Heart right ventricle (tissue), 16 donors: ENCODE measurements at regions not wholly inside any gene's neighbourhood (a gene's known extent, or its start where the extent isn't known, plus 50 kb on each side); places are given as distances from the start of the nearest gene placed in this dataset.

Source experiments
- ATAC-seq, 8 donors: fragments of 200-7000 bp; cut with Tn5 transposase; one replicate each; pipeline ENCODE4 v1.9.1; 2020; ENCODE audit warnings: mild to moderate bottlenecking in 8 of 8, moderate library complexity in 8 of 8, moderate number of reproducible peaks in 1 of 8
- DNase-seq, 2 donors: peaks; one replicate each; pipeline ENCODE4 v3.0.0-alpha.2; 2020
- H3K27ac ChIP-seq, 10 donors: fragments of 200-600 bp; sonication (generic) in 2 of 10; one replicate each; pipeline versions ENCODE4 v1.5.0 to v1.8.0; 2020 to 2022; ENCODE audit warnings: mild to moderate bottlenecking in 3 of 10
- H3K27me3 ChIP-seq, 7 donors: fragments of 200-600 bp; one replicate each; pipeline ENCODE4 v1.8.0; 2021 to 2022; ENCODE audit warnings: mild to moderate bottlenecking in 2 of 7
- H3K36me3 ChIP-seq, 9 donors: fragments of 200-600 bp; sonication (generic) in 1 of 9; one replicate each; pipeline versions ENCODE4 v1.5.0 to v1.8.0; 2020 to 2022; ENCODE audit warnings: mild to moderate bottlenecking in 2 of 9
- H3K4me1 ChIP-seq, 9 donors: fragments of 200-600 bp; sonication (generic) in 1 of 9; one replicate each; pipeline versions ENCODE4 v1.5.0 to v1.8.0; 2020 to 2022; ENCODE audit warnings: mild to moderate bottlenecking in 4 of 9
- H3K4me3 ChIP-seq, 10 donors: fragments of 200-600 bp; sonication (generic) in 2 of 10; one replicate each; pipeline versions ENCODE4 v1.5.0 to v1.8.0; 2020 to 2022; ENCODE audit warnings: mild to moderate bottlenecking in 7 of 10, moderate library complexity in 2 of 10
- H3K9me3 ChIP-seq, 11 donors: fragments of 200-600 bp in 10 of 11; sonication (generic) in 2 of 11; one replicate each; pipeline versions ENCODE4 v1.5.0 to v1.8.0; 2013 to 2022; ENCODE audit warnings: mild to moderate bottlenecking in 2 of 11, control low read depth in 1 of 11, moderate library complexity in 1 of 11
- WGBS, 2 donors: extraction: QIAGEN DNeasy Blood & Tissue Kit; methylation state at CpG; one replicate each; pipeline ENCODE4 v1.1.7; 2013; ENCODE audit warnings: inconsistent platforms in 1 of 2; 5-methylcytosine and 5-hydroxymethylcytosine counted together
- intact Hi-C, 10 donors: fragments of 100-400 bp; cut with DNase I; formaldehyde crosslinking; loops; one replicate each; pipeline versions ENCODE4 v1.11.1 to v1.14.2; 2022
- TF ChIP-seq, protein P1 (sequence below), 9 donors: fragments of 200-600 bp; sonication (generic) in 2 of 9; IDR thresholded peaks; one replicate each; pipeline versions ENCODE4 v1.5.0 to v1.8.0; 2021 to 2022; ENCODE audit warnings: antibody characterized with exemption in 9 of 9, mild to moderate bottlenecking in 5 of 9, moderate library complexity in 1 of 9
- donor health status: Arrhythmogenic right ventricular cardiomyopathy.
- donor health status: ischemic (EF 13 %, LVEDD 7.1; RV severe dilation, severe dysfunction).
- donor health status: healthy with polysubstance abuse.
- donor health status: DM: no; HTN: yes; CAD: no.
- donor health status: DM: no; HTN: no; CAD: no.
- donor health status: ischemic (EF 25% LVEDD 6.9; RV normal size, moderate dysfunction).
- donor health status: ischemic (EF 25% LVEDD 5.7; RV mildly dilated, moderate dysfunction).
- donor health status: healthy.
- donor health status: DM: yes; HTN: yes; CAD: no.
- donor health status: Ischemic cardiomyopathy.
- donor health status: ischemic (EF 35%, LVEDD 5.7; RV mildly dilated, moderate dysfunction).
- donor health status: nonischemic (EF 11% LVEDD 7.7; RV severe dilation, severe dysfunction).
- donor health status: DM: yes; HTN: yes; CAD: no.
- donor health status: PGD.
- donor health status: ischemic (EF 29% LVEDD 5.4; RV normal size, mild dysfunction).
- donor health status: nonischemic (EF 23%, LVEDD 6.1; RV moderate dilation, normal function).

DNA sequence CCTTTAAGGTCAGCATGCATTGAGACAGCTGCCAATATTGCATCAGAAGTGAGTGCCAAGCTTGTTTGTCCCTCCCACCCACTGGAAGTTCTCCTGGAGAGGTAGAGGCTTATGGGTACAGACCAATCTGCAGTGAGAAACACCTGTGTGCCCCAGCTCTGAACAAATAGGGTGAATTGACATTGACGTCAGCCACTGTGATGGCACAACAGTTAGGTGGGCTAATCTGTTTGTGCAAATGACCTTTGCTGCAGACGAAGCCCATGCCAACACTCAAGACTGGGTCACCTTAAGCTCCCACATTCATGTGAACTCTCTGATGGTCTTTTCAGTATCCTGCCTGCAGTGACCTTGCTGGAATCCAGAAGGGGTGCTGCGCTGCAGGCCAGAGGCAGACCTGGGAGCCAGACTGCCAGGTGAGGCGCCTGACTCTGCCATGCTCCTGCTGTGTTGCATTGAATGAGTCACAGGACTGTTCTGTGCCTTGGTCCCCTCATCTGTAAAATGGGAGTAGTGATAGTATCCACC is 99.9 kb downstream of the ALDH8A1 start:
- no peaks in the 10 kb centered on the region for H3K36me3 ChIP-seq
- no peak overlapping the region for H3K27ac ChIP-seq
- DNase-seq = no peak
- 94 to 99% methylated on average over 4 of the region's 4 CpGs for WGBS, 2 donors
- H3K27me3 ChIP-seq = no peaks in the 10 kb centered on the region
- intact Hi-C loops = no loop called here
- no peaks in the 10 kb centered on the region for H3K9me3 ChIP-seq
- TF ChIP-seq, protein P1, sequence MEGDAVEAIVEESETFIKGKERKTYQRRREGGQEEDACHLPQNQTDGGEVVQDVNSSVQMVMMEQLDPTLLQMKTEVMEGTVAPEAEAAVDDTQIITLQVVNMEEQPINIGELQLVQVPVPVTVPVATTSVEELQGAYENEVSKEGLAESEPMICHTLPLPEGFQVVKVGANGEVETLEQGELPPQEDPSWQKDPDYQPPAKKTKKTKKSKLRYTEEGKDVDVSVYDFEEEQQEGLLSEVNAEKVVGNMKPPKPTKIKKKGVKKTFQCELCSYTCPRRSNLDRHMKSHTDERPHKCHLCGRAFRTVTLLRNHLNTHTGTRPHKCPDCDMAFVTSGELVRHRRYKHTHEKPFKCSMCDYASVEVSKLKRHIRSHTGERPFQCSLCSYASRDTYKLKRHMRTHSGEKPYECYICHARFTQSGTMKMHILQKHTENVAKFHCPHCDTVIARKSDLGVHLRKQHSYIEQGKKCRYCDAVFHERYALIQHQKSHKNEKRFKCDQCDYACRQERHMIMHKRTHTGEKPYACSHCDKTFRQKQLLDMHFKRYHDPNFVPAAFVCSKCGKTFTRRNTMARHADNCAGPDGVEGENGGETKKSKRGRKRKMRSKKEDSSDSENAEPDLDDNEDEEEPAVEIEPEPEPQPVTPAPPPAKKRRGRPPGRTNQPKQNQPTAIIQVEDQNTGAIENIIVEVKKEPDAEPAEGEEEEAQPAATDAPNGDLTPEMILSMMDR (IDR thresholded peaks at IDR 0.05) = no peak
- H3K4me1 ChIP-seq = peaks cover 0 to 19% (median 10%) of the 10 kb centered on the region in 9 donors
- H3K4me3 ChIP-seq = no peak overlapping the region
- ATAC-seq = no peak

DNA sequence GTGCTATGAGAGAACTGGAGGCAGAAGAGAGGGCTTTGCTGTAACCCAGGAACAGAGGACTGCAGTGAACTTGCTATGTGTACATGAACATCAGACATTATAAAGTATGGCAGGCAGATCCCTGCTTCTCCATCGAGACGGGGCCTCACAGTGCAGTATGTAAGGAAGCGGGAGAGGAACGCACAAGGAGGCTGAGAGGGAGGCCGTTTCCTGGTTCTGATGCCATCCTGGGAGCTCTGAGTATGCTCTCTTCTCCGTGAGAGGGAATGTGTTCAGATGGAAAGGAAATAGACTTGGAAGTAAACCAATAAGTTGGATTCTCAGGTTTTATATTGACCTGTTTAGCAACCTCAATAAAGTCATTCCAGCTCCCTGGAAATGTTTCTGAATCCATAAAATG is 101.8 kb downstream of the ALDH8A1 start:
- DNase-seq (no peak), ATAC-seq (no peak)
- 71 to 76% methylated on average over 6 of the region's 6 CpGs for WGBS, 2 donors
- Histone ChIP-seq H3K4me1 (peaks cover 0 to 4% (median 0%) of the 10 kb centered on the region in 9 donors), H3K36me3 (no peaks in the 10 kb centered on the region), H3K4me3 (no peak overlapping the region), H3K27ac (no peak overlapping the region), H3K9me3 (no peaks in the 10 kb centered on the region), H3K27me3 (no peaks in the 10 kb centered on the region)
- intact Hi-C loops = no loop called here
- TF ChIP-seq, protein P1 (IDR thresholded peaks at IDR 0.05) = no peak

DNA sequence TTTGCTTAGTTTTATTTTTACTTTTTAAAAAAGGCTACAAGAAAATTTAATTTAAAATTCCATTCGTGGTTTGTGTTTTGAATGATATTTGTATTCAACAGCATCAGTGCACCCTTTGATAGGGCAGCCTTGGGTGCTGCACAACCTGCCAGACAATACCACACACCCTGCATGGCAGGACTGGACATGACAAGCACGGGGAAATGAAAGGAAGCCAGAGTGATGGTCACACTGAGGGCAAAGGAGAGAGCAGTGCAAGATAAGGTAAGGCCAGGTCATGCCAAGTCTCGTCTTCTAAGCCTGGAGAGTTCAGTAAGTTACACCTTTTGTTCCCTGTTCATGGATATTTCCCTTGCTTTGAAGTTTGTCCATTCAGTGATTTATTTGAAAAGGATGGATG is 103.0 kb downstream of the ALDH8A1 start:
- Histone ChIP-seq H3K36me3 (no peaks in the 10 kb centered on the region), H3K4me1 (no peaks in the 10 kb centered on the region), H3K27ac (no peak overlapping the region), H3K9me3 (no peaks in the 10 kb centered on the region), H3K4me3 (no peak overlapping the region), H3K27me3 (no peaks in the 10 kb centered on the region)
- intact Hi-C loops = no loop called here
- 79 to 80% methylated on average over 3 of the region's 3 CpGs for WGBS, 2 donors
- TF ChIP-seq, protein P1 (IDR thresholded peaks at IDR 0.05) = no peak
- no peak for ATAC-seq
- DNase-seq = no peak

DNA sequence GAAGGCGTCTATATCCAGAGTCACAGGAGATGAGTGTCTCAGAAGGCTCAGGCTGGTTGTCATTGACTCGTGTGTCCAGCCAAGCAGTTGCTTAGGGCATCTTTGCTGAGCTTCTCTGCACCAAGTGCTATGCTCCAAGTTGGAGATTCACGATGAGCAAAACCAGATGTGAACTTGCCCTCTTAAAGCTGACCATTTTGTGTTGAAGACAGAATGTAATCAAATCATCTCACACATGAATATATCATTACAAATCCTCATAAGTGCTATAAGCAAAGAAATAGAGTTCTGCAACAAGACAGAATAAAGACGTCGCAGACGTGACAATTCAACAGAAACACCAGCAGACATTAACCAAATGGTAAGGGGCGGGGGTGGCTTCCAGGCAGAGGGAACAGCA is 103.9 kb downstream of the ALDH8A1 start:
- TF ChIP-seq, protein P1 (IDR thresholded peaks at IDR 0.05) = no peak
- 90 to 94% methylated on average over 7 of the region's 7 CpGs for WGBS, 2 donors
- no peaks in the 10 kb centered on the region for H3K9me3 ChIP-seq

More for the DNA sequence above, 103.9 kb downstream of the ALDH8A1 start:
- no peaks in the 10 kb centered on the region for H3K4me1 ChIP-seq
- H3K27ac ChIP-seq = no peak overlapping the region
- ATAC-seq = no peak
- no peaks in the 10 kb centered on the region for H3K36me3 ChIP-seq
- no peaks in the 10 kb centered on the region for H3K27me3 ChIP-seq
- no peak for DNase-seq
- intact Hi-C loops = no loop called here
- H3K4me3 ChIP-seq = no peak overlapping the region
